ENCODE measurements at regions not wholly inside any gene's neighbourhood (a gene's known extent, or its start where the extent isn't known, plus 50 kb on each side); places are given as distances from the start of the nearest gene placed in this dataset.

GRCh38 chr11:91755951-91756707 is 468.5 kb upstream of the FAT3 start:
- no peak for DNase-seq (ENCODE audit: low spot score)

- no peak for DNase-seq (ENCODE audit: low spot score)
Measured at GRCh38 chr11:91755526-91755925, 469.1 kb upstream of the FAT3 start.

GRCh38 chr11:91749251-91749650 is 475.4 kb upstream of the FAT3 start:
- peak; percentile 38 for DNase-seq (ENCODE audit: low spot score)

GRCh38 chr11:91742155-91742554 is 482.5 kb upstream of the FAT3 start:
- no peak for DNase-seq (ENCODE audit: low spot score)

- no peak for DNase-seq (ENCODE audit: low spot score)
Measured at GRCh38 chr11:91731051-91731450, 493.6 kb upstream of the FAT3 start.

- DNase-seq (ENCODE audit: low spot score), result no peak
Measured at GRCh38 chr11:91730620-91731019, 494.0 kb upstream of the FAT3 start.

- no peak for DNase-seq (ENCODE audit: low spot score)
Measured at GRCh38 chr11:91730057-91730456, 494.6 kb upstream of the FAT3 start.

- no peak for DNase-seq (ENCODE audit: low spot score)
Measured at GRCh38 chr11:91717169-91717568, 507.4 kb upstream of the FAT3 start.

- no peak for DNase-seq (ENCODE audit: low spot score)
Measured at GRCh38 chr11:91707652-91708482, 516.8 kb upstream of the FAT3 start.

- peak; percentile 2 for DNase-seq (ENCODE audit: low spot score)
Measured at GRCh38 chr11:91703042-91703441, 521.6 kb upstream of the FAT3 start.

GRCh38 chr11:91700854-91701253 is 523.8 kb upstream of the FAT3 start:
- no peak for DNase-seq (ENCODE audit: low spot score)

- no peak for DNase-seq (ENCODE audit: low spot score)
Measured at GRCh38 chr11:91698845-91699244, 525.8 kb upstream of the FAT3 start.

- no peak for DNase-seq (ENCODE audit: low spot score)
Measured at GRCh38 chr11:91694331-91694730, 530.3 kb upstream of the FAT3 start.

GRCh38 chr11:91691872-91692271 is 532.7 kb upstream of the FAT3 start:
- no peak for DNase-seq (ENCODE audit: low spot score)

- no peak for DNase-seq (ENCODE audit: low spot score)
Measured at GRCh38 chr11:91688672-91689071, 535.9 kb upstream of the FAT3 start.

GRCh38 chr11:91686700-91687099 is 537.9 kb upstream of the FAT3 start:
- DNase-seq (ENCODE audit: low spot score), result no peak

GRCh38 chr11:91686281-91686680 is 538.3 kb upstream of the FAT3 start:
- DNase-seq (ENCODE audit: low spot score), result no peak

GRCh38 chr11:91673705-91674104 is 550.9 kb upstream of the FAT3 start:
- no peak for DNase-seq (ENCODE audit: low spot score)

GRCh38 chr11:91664521-91664920 is 560.1 kb upstream of the FAT3 start:
- no peak for DNase-seq (ENCODE audit: low spot score)

- no peak for DNase-seq (ENCODE audit: low spot score)
Measured at GRCh38 chr11:91660036-91660435, 564.6 kb upstream of the FAT3 start.

GRCh38 chr11:91654686-91655085 is 569.9 kb upstream of the FAT3 start:
- DNase-seq (ENCODE audit: low spot score), result no peak

- DNase-seq (ENCODE audit: low spot score), result no peak
Measured at GRCh38 chr11:91653079-91653754, 571.4 kb upstream of the FAT3 start.

- DNase-seq (ENCODE audit: low spot score), result no peak
Measured at GRCh38 chr11:91650802-91651201, 573.8 kb upstream of the FAT3 start.

Measured in LoVo (cell line).